NCI-H146 treated with DMSO at 0.1 percent for 48 hours (cell line): ENCODE measurements at regions not wholly inside any gene's neighbourhood (a gene's known extent, or its start where the extent isn't known, plus 50 kb on each side); places are given as distances from the start of the nearest gene placed in this dataset.
"Not testable (repeated sequence)": the region's sequence is repeated elsewhere in the genome, so short reads cannot be mapped to it uniquely, and the experiment has no call there.

ENCODE experiments used
- DNase-seq: peaks from one replicate; lab custom pipeline; 2025; ENCODE audit not compliant: unreplicated experiment; lab: John Stamatoyannopoulos, UW

GRCh38 chr9:33734941-33735835 is 60.2 kb upstream of the PRSS3 start:
- not testable (repeated sequence) for DNase-seq

- DNase-seq = peak; percentile 68
Observed at GRCh38 chr9:33737811-33738606, 57.4 kb upstream of the PRSS3 start.

GRCh38 chr9:33739398-33739797 is 56.0 kb upstream of the PRSS3 start:
- DNase-seq = no peak

GRCh38 chr9:33740075-33740474 is 55.3 kb upstream of the PRSS3 start:
- DNase-seq = no peak

GRCh38 chr9:33740958-33741357 is 54.4 kb upstream of the PRSS3 start:
- not testable (repeated sequence) for DNase-seq

- no peak for DNase-seq
Observed at GRCh38 chr9:33742051-33742450, 53.3 kb upstream of the PRSS3 start.

- DNase-seq = no peak
Observed at GRCh38 chr9:33742519-33742918, 52.8 kb upstream of the PRSS3 start.
